Smooth muscle cell (in vitro differentiated cells): ENCODE measurements at regions not wholly inside any gene's neighbourhood (a gene's known extent, or its start where the extent isn't known, plus 50 kb on each side); places are given as distances from the start of the nearest gene placed in this dataset.

ENCODE experiments used
- DNase-seq: peaks from one replicate; lab custom pipeline; 2025; ENCODE audit not compliant: unreplicated experiment; lab: John Stamatoyannopoulos, UW
- H2AFZ ChIP-seq: fragments of 200-600 bp; sonication (generic); 2 replicates; pipeline ENCODE4 v1.6.0; 2016; ENCODE audit warnings: antibody characterized with exemption, low read depth, mild to moderate bottlenecking
- H3F3A ChIP-seq: fragments of 200-600 bp; sonication (generic); 2 replicates; pipeline ENCODE4 v1.6.0; 2017; ENCODE audit warnings: antibody characterized with exemption, low read depth
- H3K27ac ChIP-seq: fragments of 200-600 bp; sonication (generic); 2 replicates; pipeline ENCODE4 v1.5.1; 2016; ENCODE audit warnings: low read depth, mild to moderate bottlenecking
- H3K27me3 ChIP-seq: fragments of 200-600 bp; sonication (generic); 2 replicates; pipeline ENCODE4 v1.6.1; 2016; ENCODE audit warnings: low read depth, mild to moderate bottlenecking
- H3K36me3 ChIP-seq: fragments of 200-600 bp; sonication (generic); 2 replicates; pipeline ENCODE4 v1.5.1; 2016; ENCODE audit warnings: low read depth
- H3K4me1 ChIP-seq: fragments of 200-600 bp; sonication (generic); 2 replicates; pipeline ENCODE4 v1.5.1; 2016; ENCODE audit warnings: low read depth
- H3K4me2 ChIP-seq: fragments of 200-600 bp; sonication (generic); 2 replicates; pipeline ENCODE4 v1.6.0; 2016; ENCODE audit warnings: mild to moderate bottlenecking
- H3K4me3 ChIP-seq: fragments of 200-600 bp; sonication (generic); 2 replicates; pipeline ENCODE4 v1.5.1; 2016; ENCODE audit warnings: mild to moderate bottlenecking
- H3K79me2 ChIP-seq: fragments of 200-600 bp; sonication (generic); 2 replicates; pipeline ENCODE4 v1.6.0; 2016; ENCODE audit warnings: low read depth, mild to moderate bottlenecking
- H3K9ac ChIP-seq: fragments of 200-600 bp; sonication (generic); 2 replicates; pipeline ENCODE4 v1.6.0; 2016; ENCODE audit warnings: low read depth
- H3K9me3 ChIP-seq: fragments of 200-600 bp; sonication (generic); replicated peaks from 2 replicates; pipeline ENCODE4 v1.5.1; 2016; ENCODE audit warnings: low read depth
- H4K20me1 ChIP-seq: fragments of 200-600 bp; sonication (generic); 2 replicates; pipeline ENCODE4 v1.6.0; 2016; ENCODE audit warnings: low read depth
- CTCF ChIP-seq: fragments of 200-600 bp; sonication (generic); IDR thresholded peaks from 2 replicates; pipeline ENCODE4 v1.5.1; 2017; ENCODE audit warnings: borderline replicate concordance, mild to moderate bottlenecking, antibody characterized with exemption; ENCODE audit not compliant: insufficient read depth, poor library complexity, severe bottlenecking
- WGBS: methylation state at CpG from one replicate; pipeline ENCODE4 v1.1.7; 2016; ENCODE audit warnings: low lambda C conversion rate; 5-methylcytosine and 5-hydroxymethylcytosine counted together

DNA sequence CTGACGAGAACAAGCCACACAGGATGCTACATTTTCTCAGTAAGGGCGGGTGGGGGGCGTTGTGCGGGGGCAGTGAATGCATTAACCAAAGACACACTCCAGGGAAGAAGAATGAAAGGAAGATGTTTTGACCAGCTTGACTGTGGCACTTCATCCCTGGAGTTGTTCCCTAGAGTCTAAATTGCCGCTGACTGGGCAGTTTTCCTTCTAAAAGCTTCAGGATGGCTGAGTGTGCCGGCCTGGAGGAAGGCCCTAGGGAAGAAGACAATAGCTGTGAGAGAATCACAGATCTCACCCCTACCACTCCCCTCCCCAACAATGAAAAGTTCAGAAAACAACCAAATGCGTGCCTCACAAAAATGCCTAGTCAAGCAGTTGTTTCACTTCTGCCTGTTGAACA lies 67.2 kb downstream of the NKX2-1 start:
- no peaks in the 10 kb centered on the region for H3K36me3 ChIP-seq
- peaks cover 8% of the 10 kb centered on the region for H3K27me3 ChIP-seq
- no peak overlapping the region for H3K27ac ChIP-seq
- WGBS = 69% methylated on average over 7 of the region's 7 CpGs
- peaks cover 10% of the 10 kb centered on the region for H3K4me1 ChIP-seq
- H3K4me3 ChIP-seq = no peak overlapping the region
- no peak overlapping the region for H3K4me2 ChIP-seq
- no peak for TF ChIP-seq CTCF
- H3F3A ChIP-seq = no peaks in the 10 kb centered on the region
- no peak overlapping the region for H2AFZ ChIP-seq
- no peaks in the 10 kb centered on the region for H4K20me1 ChIP-seq
- no peak overlapping the region for H3K9ac ChIP-seq
- no peak for DNase-seq
- H3K79me2 ChIP-seq = no peaks in the 10 kb centered on the region
- no peaks in the 10 kb centered on the region for H3K9me3 ChIP-seq

- WGBS = 80% methylated on average over 8 of the region's 8 CpGs
- H3K9me3 ChIP-seq = no peaks in the 10 kb centered on the region
These were observed 68.5 kb downstream of the NKX2-1 start for GRCh38 chr14:36451310-36452065.

GRCh38 chr14:36450550-36450949 lies 69.5 kb downstream of the NKX2-1 start:
- Histone ChIP-seq H3K9ac (no peak overlapping the region), H3K27ac (no peak overlapping the region), H4K20me1 (no peaks in the 10 kb centered on the region), H3K4me3 (no peak overlapping the region), H3K79me2 (no peaks in the 10 kb centered on the region), H3K4me1 (peaks cover 10% of the 10 kb centered on the region), H3F3A (no peaks in the 10 kb centered on the region), H3K36me3 (no peaks in the 10 kb centered on the region), H2AFZ (no peak overlapping the region), H3K9me3 (no peaks in the 10 kb centered on the region), H3K27me3 (peaks cover 23% of the 10 kb centered on the region), H3K4me2 (no peak overlapping the region)
- TF ChIP-seq CTCF = no peak
- WGBS = 72% methylated on average over 4 of the region's 4 CpGs
- no peak for DNase-seq

More at GRCh38 chr14:36451310-36452065, 68.5 kb downstream of the NKX2-1 start:
- Histone ChIP-seq H3K79me2 (no peaks in the 10 kb centered on the region), H3F3A (no peaks in the 10 kb centered on the region), H3K4me2 (no peak overlapping the region), H3K4me1 (peaks cover 10% of the 10 kb centered on the region), H3K9ac (no peak overlapping the region), H3K36me3 (no peaks in the 10 kb centered on the region), H4K20me1 (no peaks in the 10 kb centered on the region), H3K4me3 (no peak overlapping the region), H3K27me3 (peaks cover 14% of the 10 kb centered on the region), H3K27ac (no peak overlapping the region), H2AFZ (no peak overlapping the region)
- no peak for DNase-seq
- TF ChIP-seq CTCF = no peak

DNA sequence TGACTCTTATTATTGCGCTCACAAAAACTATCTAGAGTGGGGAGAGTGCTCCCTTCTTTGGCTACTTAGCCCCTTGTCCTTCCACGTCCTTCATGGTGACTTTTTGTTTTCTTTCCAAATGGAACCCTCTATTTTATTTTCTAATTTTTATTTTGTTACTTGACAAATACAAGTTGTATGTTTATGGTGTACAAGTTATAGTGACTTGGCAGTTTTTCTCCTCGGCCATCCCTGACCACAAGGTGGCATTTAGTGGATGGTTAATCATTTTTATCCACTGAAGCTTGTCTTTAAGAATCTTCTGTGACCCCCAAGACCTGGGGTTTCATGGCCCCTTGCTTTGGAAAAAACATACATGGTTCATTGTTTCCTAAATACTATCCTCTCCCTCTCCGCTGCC lies 70.1 kb downstream of the NKX2-1 start:
- no peak for DNase-seq
- H3K36me3 ChIP-seq = no peaks in the 10 kb centered on the region
- no peak for TF ChIP-seq CTCF
- H3K4me3 ChIP-seq = no peak overlapping the region
- H3K4me2 ChIP-seq = no peak overlapping the region
- H3K27ac ChIP-seq = no peak overlapping the region
- H3F3A ChIP-seq = no peaks in the 10 kb centered on the region
- WGBS = 87% methylated on average over 4 of the region's 4 CpGs
- H2AFZ ChIP-seq = no peak overlapping the region
- no peaks in the 10 kb centered on the region for H3K9me3 ChIP-seq
- no peaks in the 10 kb centered on the region for H3K79me2 ChIP-seq
- no peaks in the 10 kb centered on the region for H4K20me1 ChIP-seq
- peaks cover 24% of the 10 kb centered on the region for H3K27me3 ChIP-seq
- no peak overlapping the region for H3K9ac ChIP-seq
- peaks cover 10% of the 10 kb centered on the region for H3K4me1 ChIP-seq
